Activated CD8-positive, alpha-beta T cell treated with anti-CD3 and anti-CD28 coated beads for 36 hours (primary cell): ENCODE measurements at regions not wholly inside any gene's neighbourhood (a gene's known extent, or its start where the extent isn't known, plus 50 kb on each side); places are given as distances from the start of the nearest gene placed in this dataset.

Source experiments
- ATAC-seq: fragments of 200-7000 bp; cut with Tn5 transposase; one replicate; pipeline ENCODE4 v1.10.0; 2021; ENCODE audit warnings: mild to moderate bottlenecking, moderate library complexity
- CTCF ChIA-PET: fragments of 350-600 bp; sonication (Branson Sonifier 250); formaldehyde crosslinking; loops from one replicate; lab custom pipeline; 2021; ENCODE audit warnings: antibody characterized with exemption; lab: Charles Lee
- POLR2A ChIA-PET: fragments of 350-600 bp; sonication (Branson Sonifier 250); formaldehyde crosslinking; loops from one replicate; lab custom pipeline; 2021; ENCODE audit warnings: antibody characterized with exemption; lab: Charles Lee
- DNase-seq: peaks from one replicate; pipeline ENCODE4 v3.0.0-alpha.2; 2020
- H3K27ac Mint-ChIP-seq: one replicate; pipeline ENCODE4 v1.8.0; 2021; ENCODE audit warnings: mild to moderate bottlenecking, mixed read lengths
- H3K27me3 Mint-ChIP-seq: one replicate; pipeline ENCODE4 v1.8.0; 2021; ENCODE audit warnings: mixed read lengths
- H3K36me3 Mint-ChIP-seq: one replicate; pipeline ENCODE4 v1.8.0; 2021; ENCODE audit warnings: low read depth, mixed read lengths
- H3K4me1 Mint-ChIP-seq: one replicate; pipeline ENCODE4 v1.8.0; 2021; ENCODE audit warnings: low read depth, mixed read lengths
- H3K4me3 Mint-ChIP-seq: one replicate; pipeline ENCODE4 v1.8.0; 2021; ENCODE audit warnings: mild to moderate bottlenecking, moderate library complexity, mixed read lengths
- H3K9me3 Mint-ChIP-seq: one replicate; pipeline ENCODE4 v1.8.0; 2021; ENCODE audit warnings: mixed read lengths
- CTCF ChIP-seq: fragments of 200-600 bp; IDR thresholded peaks from one replicate; pipeline ENCODE4 v1.8.0; 2022; ENCODE audit warnings: antibody characterized with exemption, mild to moderate bottlenecking
- intact Hi-C: fragments of 100-400 bp; cut with micrococcal nuclease; formaldehyde crosslinking; loops from one replicate; pipeline ENCODE4 v1.10.0; 2022

- no peak for ATAC-seq
- H3K36me3 Mint-ChIP-seq: no peaks in the 10 kb centered on the region
- peaks cover 7% of the 10 kb centered on the region for H3K9me3 Mint-ChIP-seq
- intact Hi-C loops: no loop called here
- POLR2A ChIA-PET: no interaction called here
- H3K27ac Mint-ChIP-seq: no peak overlapping the region
- no peaks in the 10 kb centered on the region for H3K4me1 Mint-ChIP-seq
- no peak overlapping the region for H3K4me3 Mint-ChIP-seq
- CTCF ChIA-PET: no interaction called here
- no peaks in the 10 kb centered on the region for H3K27me3 Mint-ChIP-seq
- DNase-seq: no peak
- TF ChIP-seq CTCF: no peak
These were observed 254.4 kb upstream of the CDH10 start for GRCh38 chr5:24899180-24899579.

GRCh38 chr5:24864244-24864643 is 219.5 kb upstream of the CDH10 start:
- H3K9me3 Mint-ChIP-seq: peaks cover 13% of the 10 kb centered on the region
- TF ChIP-seq CTCF: no peak
- H3K4me3 Mint-ChIP-seq: no peak overlapping the region
- DNase-seq: no peak
- H3K27ac Mint-ChIP-seq: no peak overlapping the region
- ATAC-seq: no peak
- H3K4me1 Mint-ChIP-seq: no peaks in the 10 kb centered on the region
- H3K27me3 Mint-ChIP-seq: no peaks in the 10 kb centered on the region
- POLR2A ChIA-PET: no interaction called here
- CTCF ChIA-PET: no interaction called here
- no peaks in the 10 kb centered on the region for H3K36me3 Mint-ChIP-seq
- intact Hi-C loops: no loop called here

- DNase-seq: no peak
- no peak overlapping the region for H3K27ac Mint-ChIP-seq
- intact Hi-C loops: no loop called here
- H3K36me3 Mint-ChIP-seq: no peaks in the 10 kb centered on the region
- H3K4me3 Mint-ChIP-seq: no peak overlapping the region
- H3K27me3 Mint-ChIP-seq: no peaks in the 10 kb centered on the region
- H3K4me1 Mint-ChIP-seq: no peaks in the 10 kb centered on the region
- CTCF ChIA-PET: no interaction called here
- no peak for TF ChIP-seq CTCF
- peaks cover 12% of the 10 kb centered on the region for H3K9me3 Mint-ChIP-seq
- no peak for ATAC-seq
- POLR2A ChIA-PET: no interaction called here
These were observed 217.3 kb upstream of the CDH10 start for GRCh38 chr5:24862117-24862516.

GRCh38 chr5:24855485-24855884 is 210.7 kb upstream of the CDH10 start:
- ATAC-seq (no peak), DNase-seq (no peak)
- POLR2A ChIA-PET: no interaction called here
- CTCF ChIA-PET: no interaction called here
- H3K4me3 Mint-ChIP-seq: no peak overlapping the region
- H3K4me1 Mint-ChIP-seq: no peaks in the 10 kb centered on the region
- intact Hi-C loops: no loop called here
- no peaks in the 10 kb centered on the region for H3K27me3 Mint-ChIP-seq
- TF ChIP-seq CTCF: no peak
- peaks cover 14% of the 10 kb centered on the region for H3K9me3 Mint-ChIP-seq
- H3K27ac Mint-ChIP-seq: no peak overlapping the region
- no peaks in the 10 kb centered on the region for H3K36me3 Mint-ChIP-seq

GRCh38 chr5:24854850-24855249 is 210.1 kb upstream of the CDH10 start:
- no peak for DNase-seq
- CTCF ChIA-PET: no interaction called here
- no peaks in the 10 kb centered on the region for H3K4me1 Mint-ChIP-seq
- no peak for TF ChIP-seq CTCF
- ATAC-seq: no peak
- H3K4me3 Mint-ChIP-seq: no peak overlapping the region
- POLR2A ChIA-PET: no interaction called here
- intact Hi-C loops: no loop called here
- no peak overlapping the region for H3K27ac Mint-ChIP-seq
- H3K27me3 Mint-ChIP-seq: no peaks in the 10 kb centered on the region
- no peaks in the 10 kb centered on the region for H3K36me3 Mint-ChIP-seq
- H3K9me3 Mint-ChIP-seq: peaks cover 14% of the 10 kb centered on the region
